ENCODE measurements at regions not wholly inside any gene's neighbourhood (a gene's known extent, or its start where the extent isn't known, plus 50 kb on each side); places are given as distances from the start of the nearest gene placed in this dataset.

GRCh38 chr12:85575120-85576096 is 260.8 kb downstream of the RASSF9 start:
- TF ChIP-seq TCF12 (IDR thresholded peaks at IDR 0.05; ENCODE audit: low read depth, low read length) = no peak
- peak in 2 of 3 experiments; percentile 64 to 74; a peak in 3 of 4 replicates for TF ChIP-seq CTCF (IDR thresholded peaks at IDR 0.05; ENCODE audit: control extremely low read depth in 1 of 3, insufficient read depth in 1 of 3, low read depth in 1 of 3, low read length in 3 of 3)
- TF ChIP-seq JUND (IDR thresholded peaks at IDR 0.05; ENCODE audit: low read length) = no peak
- no peak for TF ChIP-seq SIN3A (conservative IDR thresholded peaks at IDR 0.05 in 1 of 2, IDR thresholded peaks at IDR 0.05 in 1 of 2; ENCODE audit: low read depth in 1 of 2, low read length in 2 of 2)
- TF ChIP-seq, protein P1, sequence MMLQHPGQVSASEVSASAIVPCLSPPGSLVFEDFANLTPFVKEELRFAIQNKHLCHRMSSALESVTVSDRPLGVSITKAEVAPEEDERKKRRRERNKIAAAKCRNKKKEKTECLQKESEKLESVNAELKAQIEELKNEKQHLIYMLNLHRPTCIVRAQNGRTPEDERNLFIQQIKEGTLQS (IDR thresholded peaks at IDR 0.05; ENCODE audit: insufficient read depth, low read depth, low read length) = no peak
